GM21737 (cell line): ENCODE measurements at regions not wholly inside any gene's neighbourhood (a gene's known extent, or its start where the extent isn't known, plus 50 kb on each side); places are given as distances from the start of the nearest gene placed in this dataset.

Experiments used
- ATAC-seq: cut with Tn5 transposase; IDR thresholded peaks from one replicate; pipeline ENCODE4 v1.9.1; 2021; ENCODE audit warnings: mild to moderate bottlenecking, moderate library complexity; ENCODE audit not compliant: unreplicated experiment

DNA sequence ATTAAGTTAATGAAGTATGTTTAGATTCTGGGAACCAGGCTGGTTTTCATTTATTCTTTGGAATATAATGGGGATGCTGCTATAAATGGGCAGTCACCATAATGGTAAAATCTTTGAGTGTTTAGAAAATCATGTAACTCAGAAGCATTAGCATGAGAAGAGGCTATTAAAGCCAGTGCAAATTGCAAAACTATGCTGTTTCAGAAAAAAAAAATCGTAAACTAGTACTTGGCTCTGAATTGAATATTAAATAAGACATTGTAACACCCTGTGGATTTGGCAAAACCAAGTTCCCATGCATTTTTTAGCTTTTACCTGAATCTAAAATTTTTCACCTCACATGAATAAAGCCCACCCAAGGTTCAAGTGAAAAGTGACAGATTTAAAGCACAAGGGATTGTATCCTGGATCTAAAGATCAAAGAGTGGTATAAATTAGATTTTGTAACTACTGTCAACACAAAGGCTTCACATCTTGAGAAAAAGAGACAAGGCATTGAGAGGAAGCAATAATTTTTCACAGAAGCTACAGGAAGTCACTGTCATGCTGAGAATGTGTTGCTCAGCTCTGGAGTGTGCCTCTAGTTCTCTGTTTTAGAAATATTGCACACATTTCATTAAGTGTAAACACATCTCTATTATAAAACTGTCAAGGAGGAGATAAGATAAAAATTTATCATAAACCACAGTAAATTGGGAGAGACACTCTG is 142.2 kb downstream of the ABCA8 start:
- no peak for ATAC-seq

DNA sequence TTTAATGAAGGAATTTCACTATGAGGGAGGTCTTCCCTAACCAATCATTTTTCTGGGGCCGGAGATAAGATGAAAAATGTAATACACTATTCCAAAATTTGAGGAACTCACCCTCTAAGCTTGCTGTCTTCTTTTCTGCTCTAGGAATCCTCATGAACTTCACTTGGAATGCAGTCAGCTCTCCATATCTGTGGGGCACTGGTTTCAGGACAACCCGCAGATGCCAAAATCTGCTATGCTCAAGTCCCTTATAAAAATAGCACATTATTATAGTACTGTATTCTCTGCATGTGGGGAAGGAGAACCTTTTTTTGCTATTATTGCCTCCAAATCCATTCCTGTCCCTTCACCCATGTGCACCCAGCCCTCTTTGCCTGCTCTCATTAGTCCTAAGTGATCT is 146.0 kb downstream of the ABCA8 start:
- ATAC-seq = no peak

DNA sequence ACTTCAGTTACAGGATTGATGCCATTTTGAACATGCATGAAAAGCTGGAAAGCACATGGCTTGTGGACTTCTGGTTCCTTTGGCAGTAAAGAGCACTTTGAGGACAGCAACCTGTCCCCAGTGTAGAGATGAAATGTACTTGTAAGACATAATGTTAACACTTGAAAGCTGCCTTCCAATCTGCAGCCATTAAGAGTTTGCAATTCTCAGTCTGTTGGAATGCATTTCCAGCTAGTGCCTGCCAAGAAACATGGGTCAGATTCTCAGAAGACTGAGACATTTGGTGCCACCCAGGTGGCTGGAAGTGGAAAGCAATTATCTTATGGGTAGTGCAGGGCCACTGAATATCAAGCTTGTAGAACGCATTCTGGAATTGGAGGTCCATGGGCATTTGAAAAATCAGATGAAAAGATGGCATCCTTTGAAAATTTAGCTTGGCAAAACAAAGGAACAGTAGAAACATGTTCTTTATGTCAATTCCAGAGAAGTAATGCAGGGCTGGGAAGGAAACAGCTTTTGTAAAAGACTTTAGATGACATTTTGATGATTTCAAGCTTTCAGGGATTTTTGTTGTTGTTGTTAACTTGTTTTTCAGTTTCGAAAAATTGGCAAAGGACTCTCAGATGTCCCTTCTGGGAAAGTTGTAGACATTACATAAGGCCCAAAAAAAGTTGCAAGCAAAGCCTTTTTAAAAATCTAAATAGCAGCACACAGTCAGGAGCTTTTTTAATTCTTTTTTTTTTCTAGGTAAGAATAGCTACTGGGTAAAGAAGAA is 147.0 kb downstream of the ABCA8 start:
- ATAC-seq = no peak

DNA sequence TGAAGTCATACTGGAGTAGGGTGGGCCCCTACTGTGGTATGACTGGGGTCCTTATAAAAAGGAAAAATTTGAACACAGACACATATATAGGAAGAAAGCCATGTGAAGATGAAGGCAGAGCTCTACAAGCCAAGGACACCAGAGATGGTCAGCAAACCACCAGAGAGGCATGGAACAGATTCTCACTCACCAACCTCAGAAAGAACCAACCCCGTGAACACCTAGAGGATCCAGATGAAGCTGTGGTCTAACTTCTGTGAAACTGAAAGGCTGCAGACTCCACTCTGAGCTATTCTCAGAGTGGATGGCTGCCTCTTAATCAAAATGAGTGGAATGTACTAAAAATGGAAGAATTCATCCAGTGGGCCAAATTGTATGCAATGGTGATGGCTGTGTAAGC is 149.6 kb downstream of the ABCA8 start:
- ATAC-seq = no peak

DNA sequence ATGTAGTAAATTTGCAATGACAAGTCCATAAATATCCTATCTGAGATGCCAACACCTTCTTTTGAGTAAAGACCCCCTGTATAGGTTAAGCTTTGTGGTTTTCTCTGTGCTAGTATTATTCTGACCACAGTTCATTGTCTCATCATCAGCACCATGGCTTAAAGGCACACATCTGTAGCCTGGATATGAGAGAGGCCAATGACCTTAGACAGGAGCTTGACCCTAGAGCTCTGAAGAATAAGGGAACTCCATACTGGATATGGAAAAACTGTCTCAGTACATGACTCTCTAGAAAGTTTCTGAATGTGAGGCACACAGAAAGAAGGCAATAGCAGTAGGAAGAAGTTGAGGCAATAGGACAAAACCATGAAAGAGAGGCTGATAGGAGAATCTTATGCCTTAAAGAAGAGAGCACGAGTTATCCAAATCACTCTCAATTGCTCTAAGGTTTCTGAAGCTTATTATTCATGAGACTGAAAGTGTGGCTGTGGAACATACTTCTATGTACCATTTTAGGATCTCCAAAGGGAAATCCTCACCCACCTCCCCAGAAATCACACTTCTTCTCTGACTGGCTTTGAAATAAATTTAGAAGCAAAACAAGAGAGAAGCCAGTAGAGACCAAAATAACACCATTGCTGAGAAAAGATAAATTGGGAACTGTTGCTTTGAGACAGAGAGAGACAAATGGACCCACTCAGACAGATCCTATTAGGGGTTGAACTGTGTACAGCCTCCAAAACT is 150.2 kb downstream of the ABCA8 start:
- ATAC-seq = no peak

DNA sequence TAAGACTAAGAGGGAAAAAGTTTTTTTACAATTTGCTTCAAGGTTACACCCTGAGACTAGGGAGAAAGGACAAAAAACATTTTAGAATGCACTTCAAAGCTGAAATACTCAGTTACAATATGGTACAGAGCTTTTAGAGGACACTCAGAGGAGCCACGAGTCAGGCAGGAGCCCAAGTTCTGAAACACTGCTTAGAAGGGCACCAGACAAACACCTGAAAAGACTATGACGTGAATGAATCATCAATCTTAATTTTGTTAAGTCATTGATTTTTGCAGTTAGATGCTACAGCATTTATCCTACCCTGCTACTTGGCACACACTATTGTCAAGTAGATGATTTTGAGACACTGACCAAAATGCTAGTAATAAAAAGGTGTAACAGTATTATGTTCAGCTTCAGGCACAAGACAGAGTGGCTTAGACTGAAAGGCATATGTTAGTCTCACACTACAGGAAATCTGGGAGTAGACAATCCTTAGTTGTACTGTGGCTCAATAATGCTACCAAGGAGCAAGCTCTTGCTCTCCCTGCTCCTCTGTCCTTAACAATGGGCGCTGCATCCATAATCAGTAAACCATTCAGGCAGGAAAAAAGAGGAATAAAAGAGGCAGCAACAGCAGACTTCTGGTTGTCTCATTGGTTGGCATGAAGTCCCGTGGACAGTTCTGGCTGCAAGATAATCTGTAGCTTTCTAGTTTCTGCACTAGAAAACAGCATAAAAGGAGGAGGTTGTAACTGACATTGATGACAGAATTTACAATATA is 151.8 kb downstream of the ABCA8 start:
- no peak for ATAC-seq

DNA sequence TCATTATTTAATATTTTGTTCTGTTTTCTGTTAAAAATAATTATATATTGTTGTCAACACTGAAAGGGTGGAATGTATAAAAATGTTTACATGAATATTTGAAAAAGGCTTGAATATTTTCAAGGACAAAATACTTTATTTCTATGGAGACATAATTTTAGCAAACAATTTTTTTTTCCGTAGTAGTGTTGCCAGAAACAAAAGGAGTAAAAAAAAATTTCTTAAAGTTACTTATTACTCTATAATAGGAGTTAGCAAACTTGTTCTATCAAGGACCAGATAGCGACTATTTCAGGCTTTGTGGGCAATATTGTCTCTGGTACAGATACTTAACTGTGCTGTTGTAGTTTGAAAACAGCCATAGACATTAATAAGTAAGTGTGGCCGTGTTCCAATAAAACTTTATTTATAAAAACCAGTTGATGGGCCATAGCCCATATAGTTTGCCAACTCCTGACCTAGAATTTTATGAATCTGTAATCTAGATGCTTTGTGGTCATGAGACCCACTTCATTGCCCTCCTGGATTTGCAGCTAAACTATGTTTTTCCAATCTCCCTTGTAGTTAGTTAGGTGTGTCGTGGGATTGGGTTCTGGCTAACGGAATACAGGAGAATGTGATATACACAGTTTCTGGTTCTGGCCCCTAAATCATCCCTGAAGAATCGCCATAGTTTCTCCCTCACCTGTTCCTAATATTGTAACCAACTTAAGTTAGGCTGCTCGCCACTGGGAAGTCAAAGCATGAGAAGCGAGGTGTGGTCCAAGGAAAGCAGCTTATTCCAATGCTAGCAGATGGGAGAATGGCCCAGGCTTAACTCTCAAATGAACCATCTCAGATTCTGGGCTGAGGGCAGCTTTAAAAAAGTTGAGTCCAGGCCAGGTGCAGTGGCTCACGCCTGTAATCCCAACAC is 153.6 kb downstream of the ABCA8 start:
- ATAC-seq = no peak

DNA sequence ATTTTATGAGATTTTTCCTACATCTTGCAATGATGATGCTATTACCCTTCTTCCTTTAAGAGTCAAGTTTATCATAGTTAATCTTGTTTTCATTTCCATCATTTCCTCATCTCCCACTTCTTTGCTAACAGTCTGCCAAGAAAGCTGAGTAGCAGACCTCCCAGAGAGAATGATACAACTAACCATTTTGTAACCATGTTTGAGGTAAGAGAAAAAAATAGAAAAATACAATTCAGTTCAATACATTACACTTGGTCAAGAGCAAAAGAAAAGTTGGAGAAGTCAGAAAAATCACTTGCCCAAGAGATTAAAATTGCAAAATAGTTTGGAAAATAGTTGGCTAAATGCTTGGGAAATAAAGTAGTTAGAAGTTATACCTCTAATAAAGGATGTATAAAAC is 154.4 kb downstream of the ABCA8 start:
- no peak for ATAC-seq

DNA sequence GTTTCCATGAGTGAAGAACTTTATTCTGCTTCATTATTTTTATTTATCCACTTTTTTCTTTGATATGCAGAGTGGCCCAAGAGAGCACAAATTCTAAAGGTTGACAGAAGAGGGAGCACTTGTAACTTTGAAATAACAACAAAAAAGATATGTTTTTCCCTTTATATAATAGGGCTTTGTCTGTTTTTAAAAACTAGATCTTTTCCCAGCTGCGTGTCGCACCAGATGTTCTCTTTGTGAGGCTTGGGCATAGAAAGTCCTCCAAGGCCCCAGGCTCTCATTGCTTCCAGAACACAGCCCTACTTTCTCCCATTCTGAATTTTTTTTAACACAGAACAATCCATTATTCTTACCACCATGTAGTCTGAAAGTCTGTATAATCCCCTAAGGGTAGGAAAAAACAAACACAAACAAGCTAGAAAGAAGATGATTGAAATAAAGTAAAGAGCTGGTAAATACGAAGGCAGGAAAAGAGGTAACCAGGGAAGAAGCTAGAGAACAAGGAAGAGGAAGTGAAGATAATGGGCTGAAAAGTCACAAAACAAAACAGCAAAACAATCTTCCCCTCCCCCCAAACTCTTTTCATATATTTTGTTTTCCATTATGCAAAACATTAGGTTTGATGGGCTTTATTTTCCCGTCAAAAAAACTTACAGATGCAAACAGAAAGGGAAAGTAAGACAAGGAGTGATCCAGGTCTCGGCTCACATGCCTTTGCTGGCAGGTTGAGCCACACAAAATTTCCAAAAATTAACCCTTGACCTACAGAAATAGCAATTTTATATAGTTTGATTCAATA is 160.4 kb downstream of the ABCA8 start:
- ATAC-seq = no peak

DNA sequence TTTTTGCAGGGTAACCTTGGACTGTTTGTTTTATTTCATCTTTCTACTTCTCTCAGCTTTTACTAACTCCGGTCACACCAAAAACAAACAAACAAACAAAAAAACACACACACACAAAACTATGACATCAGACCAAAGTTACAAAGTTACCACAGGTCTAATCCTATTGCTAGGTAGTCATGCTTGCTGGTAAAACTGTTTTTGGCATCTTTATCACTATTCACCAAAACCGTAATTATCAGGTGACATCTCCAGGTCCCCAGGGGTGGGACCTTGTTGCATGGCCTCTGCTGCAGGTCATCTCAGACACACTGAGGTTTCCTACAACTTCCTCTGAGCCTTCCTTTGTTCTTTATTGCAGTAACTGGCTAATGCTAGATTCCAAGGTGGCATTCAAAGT is 162.3 kb downstream of the ABCA8 start:
- no peak for ATAC-seq

DNA sequence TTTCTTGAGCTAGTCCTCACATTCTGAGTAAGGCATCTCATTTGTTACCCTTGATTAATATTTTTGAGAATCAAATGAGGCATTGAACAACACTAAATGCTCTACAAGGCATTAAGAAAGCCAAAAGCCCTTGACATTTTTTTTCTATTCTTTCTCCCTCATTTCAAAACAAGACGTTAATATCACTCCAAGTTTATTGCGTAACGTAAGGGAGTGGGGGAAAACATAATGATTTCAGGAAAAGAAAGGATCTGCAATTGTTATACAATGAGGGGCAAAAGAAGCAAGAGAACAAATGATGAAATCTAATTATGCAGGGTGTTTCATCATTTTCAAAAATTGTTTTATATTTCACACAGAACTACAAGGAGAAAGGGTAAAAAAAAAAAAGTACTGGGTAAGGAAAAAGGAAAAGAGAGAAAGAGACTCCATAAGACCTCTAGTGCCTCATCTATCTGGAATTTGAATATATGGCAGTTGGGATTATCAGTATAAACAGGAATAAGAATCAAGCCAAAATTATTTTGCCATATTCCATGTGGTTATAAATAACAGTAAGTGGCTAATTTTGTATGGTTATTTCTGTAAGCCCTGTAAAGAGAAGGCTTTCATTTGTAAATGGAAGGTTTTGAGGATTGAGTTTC is 163.0 kb downstream of the ABCA8 start:
- no peak for ATAC-seq

DNA sequence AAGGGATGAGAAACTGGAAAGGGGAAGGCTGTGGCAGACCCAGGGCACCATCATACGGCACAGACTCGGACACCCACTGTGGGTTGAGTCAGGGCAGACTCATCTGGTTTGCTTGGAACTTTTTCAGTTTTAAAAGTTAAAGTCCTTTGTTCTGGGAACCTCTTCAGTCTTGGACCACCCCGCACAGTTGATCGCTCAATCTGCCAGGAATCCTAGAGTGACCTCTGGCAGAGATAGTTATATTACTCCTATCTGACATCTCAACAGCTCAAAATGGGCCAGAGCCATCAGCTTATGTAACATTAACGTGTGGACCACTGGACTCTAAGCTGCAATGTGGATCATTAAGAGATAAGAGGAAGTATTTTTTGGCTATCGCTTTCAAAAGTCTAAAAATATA is 164.3 kb downstream of the ABCA8 start:
- no peak for ATAC-seq

DNA sequence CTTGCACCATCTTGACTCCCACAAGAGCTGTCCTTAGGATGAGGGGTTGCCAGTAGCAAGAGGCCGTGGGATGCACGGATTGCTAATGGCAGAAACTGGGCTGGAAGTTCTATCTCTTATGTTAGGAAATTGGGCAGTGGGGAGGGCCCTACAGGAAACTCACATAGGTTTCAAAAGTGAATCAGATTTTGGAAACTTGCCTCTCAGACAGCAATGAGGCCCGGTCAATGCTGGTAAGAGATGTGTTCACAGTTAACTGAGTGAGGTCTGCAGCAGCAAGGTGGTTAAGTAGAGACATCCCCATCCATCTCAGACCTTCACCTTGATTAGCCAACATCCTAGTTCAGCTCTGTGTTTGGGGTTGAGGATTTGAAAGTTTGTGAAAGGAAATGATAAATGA is 164.7 kb downstream of the ABCA8 start:
- no peak for ATAC-seq

DNA sequence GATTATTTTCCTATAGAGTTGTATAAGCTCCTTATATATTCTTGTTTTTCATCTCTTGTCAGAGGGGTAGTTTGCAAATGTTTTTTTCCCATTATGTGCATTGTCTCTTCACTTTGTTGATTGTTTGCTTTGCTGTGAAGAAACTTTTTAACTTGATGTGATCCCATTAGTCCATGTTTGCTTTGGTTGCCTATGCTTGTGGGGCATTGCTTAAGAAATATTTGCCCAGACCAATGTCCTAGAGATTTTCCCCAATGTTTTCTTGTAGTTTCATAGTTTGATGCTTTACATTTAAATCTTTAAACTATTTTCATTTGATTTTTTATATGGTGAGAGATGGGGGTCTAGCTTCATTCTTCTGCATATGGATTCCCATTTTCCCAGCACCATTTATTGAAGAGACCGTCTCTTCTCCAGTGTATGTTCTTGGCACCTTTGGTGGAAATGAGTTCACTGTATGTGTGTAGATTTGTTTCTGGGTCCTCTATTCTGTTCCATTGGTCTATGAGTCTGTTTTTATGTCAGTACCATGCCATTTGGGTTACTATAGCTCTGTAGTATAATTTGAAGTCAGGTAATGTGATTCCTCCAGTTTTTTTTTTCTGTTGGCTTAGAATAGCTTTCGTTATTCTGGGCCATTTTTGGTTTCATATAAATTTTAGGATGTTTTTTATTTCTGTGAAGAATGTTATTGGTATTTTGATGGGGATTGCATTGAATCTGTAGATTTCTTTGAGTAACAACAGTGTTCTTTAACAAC is 165.8 kb downstream of the ABCA8 start:
- ATAC-seq = no peak

DNA sequence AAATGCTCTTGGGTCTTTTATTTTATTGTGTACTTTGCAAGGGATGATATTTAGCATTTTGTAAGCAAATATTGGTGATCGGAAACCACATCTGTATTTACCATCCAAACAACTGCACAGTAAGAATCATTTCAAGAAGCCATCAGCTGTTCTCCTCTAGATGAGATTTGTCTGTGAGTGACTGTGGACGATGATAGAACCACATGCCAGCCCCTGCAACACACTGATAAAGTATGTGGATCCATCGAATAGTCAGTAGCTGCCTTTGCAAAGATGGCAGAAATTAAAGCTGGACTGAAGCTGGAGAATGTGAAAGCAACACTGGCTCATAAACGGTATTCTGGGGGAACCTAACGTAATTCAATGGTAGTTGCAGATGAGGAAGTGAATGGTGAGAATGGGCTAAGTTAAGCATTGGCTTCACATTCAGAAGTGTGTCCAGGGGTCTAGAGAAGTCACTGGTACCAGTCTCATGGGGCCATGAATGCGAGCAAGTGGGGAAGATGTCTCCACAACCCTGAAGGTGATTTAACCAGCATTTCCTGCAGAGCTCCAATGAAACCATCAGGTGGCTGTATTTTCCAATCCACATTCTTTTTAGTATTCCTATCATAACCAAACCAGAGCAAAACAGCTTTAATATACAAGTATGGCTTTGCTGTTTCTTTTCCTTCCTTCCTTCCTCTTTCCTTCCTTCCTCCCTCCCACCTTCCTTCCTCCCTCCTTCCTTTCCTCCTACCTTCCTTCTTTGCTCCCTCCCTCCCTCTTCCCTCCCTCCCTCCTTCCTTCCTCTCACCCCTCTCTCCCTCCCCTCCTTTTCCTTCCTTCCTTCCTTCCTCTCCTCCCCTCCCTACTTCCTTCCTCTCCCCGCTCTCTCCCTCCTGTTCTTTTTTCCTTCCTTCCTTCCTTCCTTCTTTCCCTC is 169.4 kb downstream of the ABCA8 start:
- ATAC-seq = no peak

DNA sequence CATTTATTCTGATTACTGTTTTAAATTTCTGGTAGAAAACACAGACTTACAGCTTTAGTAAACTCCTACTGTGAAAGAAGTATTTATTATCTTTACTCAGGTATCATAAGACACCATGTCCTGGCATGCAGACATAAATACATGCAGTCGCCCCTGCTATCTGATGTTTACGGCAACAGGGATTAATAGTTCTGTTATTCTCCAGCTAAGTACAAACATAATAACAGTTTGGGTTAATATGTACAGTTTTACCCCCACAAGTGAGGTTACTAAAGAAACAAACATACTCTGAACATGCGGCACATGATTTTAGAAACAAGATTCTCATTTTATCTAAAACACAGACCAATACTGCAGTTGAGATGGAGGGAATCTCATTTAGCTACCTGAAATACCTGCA is 170.8 kb downstream of the ABCA8 start:
- no peak for ATAC-seq

DNA sequence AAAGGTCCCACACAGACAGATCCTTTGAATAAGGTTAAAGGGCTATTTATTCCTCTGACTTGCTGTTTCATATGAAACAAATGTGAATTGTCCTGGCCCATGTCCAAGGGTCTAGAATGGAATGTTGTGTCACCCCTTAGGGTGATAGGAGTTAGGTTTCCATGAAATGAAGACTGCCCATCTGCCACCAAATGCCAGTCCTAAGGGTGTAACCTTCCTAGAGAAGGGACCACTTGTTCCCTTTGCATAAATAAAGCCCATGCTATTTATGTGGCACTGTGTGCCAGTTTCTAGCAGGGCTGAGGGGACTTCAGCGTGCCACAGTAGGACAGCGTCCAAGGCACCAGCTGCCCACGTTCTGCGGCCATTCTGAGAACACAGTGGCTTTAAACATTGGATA is 171.3 kb downstream of the ABCA8 start:
- ATAC-seq = no peak
